ENCODE measurements at regions not wholly inside any gene's neighbourhood (a gene's known extent, or its start where the extent isn't known, plus 50 kb on each side); places are given as distances from the start of the nearest gene placed in this dataset.

- TF ChIP-seq, protein P1, sequence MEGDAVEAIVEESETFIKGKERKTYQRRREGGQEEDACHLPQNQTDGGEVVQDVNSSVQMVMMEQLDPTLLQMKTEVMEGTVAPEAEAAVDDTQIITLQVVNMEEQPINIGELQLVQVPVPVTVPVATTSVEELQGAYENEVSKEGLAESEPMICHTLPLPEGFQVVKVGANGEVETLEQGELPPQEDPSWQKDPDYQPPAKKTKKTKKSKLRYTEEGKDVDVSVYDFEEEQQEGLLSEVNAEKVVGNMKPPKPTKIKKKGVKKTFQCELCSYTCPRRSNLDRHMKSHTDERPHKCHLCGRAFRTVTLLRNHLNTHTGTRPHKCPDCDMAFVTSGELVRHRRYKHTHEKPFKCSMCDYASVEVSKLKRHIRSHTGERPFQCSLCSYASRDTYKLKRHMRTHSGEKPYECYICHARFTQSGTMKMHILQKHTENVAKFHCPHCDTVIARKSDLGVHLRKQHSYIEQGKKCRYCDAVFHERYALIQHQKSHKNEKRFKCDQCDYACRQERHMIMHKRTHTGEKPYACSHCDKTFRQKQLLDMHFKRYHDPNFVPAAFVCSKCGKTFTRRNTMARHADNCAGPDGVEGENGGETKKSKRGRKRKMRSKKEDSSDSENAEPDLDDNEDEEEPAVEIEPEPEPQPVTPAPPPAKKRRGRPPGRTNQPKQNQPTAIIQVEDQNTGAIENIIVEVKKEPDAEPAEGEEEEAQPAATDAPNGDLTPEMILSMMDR (IDR thresholded peaks at IDR 0.05), result no peak
- TF ChIP-seq POLR2A (IDR thresholded peaks at IDR 0.05), result no peak
Observed at GRCh38 chr4:24131954-24132673, 242.3 kb upstream of the PPARGC1A start.
